LNCaP clone FGC (cell line): ENCODE measurements at regions not wholly inside any gene's neighbourhood (a gene's known extent, or its start where the extent isn't known, plus 50 kb on each side); places are given as distances from the start of the nearest gene placed in this dataset.

ENCODE experiments used
- DNase-seq: peaks from one replicate; pipeline ENCODE4 v3.0.0-alpha.2; 2011; ENCODE audit warnings: low read depth
- H3K4me3 ChIP-seq: 2 replicates; pipeline ENCODE4 v1.5.1; 2011; ENCODE audit warnings: mild to moderate bottlenecking, low read depth, low read length, control low read depth
- TF ChIP-seq, protein P1 (sequence below): IDR thresholded peaks from 2 replicates; pipeline ENCODE4 v1.5.1; 2012; ENCODE audit warnings: mild to moderate bottlenecking; ENCODE audit not compliant: control insufficient read depth, insufficient read depth; ENCODE audit errors: extremely low read depth

DNA sequence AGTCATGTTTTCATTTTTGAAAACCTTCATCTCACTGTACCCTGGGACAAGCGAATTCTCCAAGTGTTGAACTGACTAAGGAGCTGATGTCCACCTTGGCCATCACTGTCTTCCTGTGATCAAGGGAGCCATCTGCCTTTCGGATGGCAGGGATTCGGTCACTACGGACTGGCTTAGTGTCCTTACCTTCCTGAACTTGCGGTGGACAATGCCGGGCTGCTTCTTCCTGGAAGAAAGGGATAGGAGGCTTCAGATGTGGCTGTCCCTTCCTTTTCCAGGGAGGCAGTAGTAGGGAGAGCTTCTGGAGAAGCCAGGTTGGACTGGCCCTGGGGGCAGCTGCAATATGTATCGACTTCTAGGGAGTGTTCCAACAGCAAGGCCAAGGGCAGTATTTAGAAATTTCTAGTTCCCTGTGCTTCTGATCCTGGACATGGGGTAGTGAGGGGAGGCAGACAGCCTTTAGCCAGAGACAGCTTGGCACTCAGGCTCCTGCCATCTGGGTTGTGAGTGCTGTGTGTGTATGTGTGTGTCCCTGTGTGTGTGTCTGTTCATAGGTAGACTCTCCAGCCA lies 114.6 kb downstream of the IER5 start:
- no peak for DNase-seq
- TF ChIP-seq, protein P1, sequence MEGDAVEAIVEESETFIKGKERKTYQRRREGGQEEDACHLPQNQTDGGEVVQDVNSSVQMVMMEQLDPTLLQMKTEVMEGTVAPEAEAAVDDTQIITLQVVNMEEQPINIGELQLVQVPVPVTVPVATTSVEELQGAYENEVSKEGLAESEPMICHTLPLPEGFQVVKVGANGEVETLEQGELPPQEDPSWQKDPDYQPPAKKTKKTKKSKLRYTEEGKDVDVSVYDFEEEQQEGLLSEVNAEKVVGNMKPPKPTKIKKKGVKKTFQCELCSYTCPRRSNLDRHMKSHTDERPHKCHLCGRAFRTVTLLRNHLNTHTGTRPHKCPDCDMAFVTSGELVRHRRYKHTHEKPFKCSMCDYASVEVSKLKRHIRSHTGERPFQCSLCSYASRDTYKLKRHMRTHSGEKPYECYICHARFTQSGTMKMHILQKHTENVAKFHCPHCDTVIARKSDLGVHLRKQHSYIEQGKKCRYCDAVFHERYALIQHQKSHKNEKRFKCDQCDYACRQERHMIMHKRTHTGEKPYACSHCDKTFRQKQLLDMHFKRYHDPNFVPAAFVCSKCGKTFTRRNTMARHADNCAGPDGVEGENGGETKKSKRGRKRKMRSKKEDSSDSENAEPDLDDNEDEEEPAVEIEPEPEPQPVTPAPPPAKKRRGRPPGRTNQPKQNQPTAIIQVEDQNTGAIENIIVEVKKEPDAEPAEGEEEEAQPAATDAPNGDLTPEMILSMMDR = no peak
- no peak overlapping the region for H3K4me3 ChIP-seq

DNA sequence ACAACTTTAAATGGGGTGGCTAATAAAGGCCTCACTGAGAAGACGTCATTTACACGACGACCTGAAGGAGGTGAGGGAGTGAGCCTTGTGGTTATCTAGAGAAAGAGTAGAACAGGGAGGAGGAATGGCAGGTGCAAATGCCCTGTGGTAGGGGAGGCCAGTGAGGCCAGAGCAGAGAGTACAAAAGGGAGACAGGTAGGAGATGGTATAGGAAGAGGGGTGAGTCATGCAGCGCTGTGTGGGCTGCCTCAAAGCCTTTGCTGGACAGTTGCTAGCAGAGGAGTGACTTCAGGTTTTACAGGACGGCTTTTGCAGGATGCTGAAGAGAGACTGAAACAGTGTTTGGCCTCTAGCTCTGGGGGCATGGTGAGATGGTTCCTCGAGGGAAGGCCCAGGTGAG lies 116.0 kb downstream of the IER5 start:
- no peak overlapping the region for H3K4me3 ChIP-seq
- TF ChIP-seq, protein P1 = no peak
- DNase-seq = no peak

DNA sequence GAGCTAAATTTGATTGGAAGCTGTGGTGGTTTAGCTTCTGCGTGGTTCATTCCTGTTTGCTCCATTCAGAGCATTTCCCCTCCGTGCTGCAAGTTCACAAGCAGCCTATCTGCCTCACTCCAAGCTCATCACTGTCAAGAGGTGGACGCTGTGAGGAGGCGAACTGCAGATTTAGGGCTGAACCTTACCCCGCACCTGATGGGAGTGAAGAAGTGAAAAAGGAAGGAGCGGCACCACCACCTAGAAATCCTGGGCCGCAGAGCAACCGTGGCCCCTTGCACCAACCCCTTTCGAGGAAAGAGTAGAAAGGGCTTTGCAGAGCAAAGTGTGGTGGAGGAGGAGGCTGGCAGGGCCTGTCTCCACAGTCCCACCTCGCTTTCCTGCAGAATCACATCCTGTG lies 117.4 kb downstream of the IER5 start:
- no peak overlapping the region for H3K4me3 ChIP-seq
- TF ChIP-seq, protein P1 = no peak
- no peak for DNase-seq

GRCh38 chr1:181206513-181206912 lies 118.0 kb downstream of the IER5 start:
- no peak for DNase-seq
- H3K4me3 ChIP-seq = no peak overlapping the region
- TF ChIP-seq, protein P1 = no peak

GRCh38 chr1:181206979-181207790 lies 118.7 kb downstream of the IER5 start:
- TF ChIP-seq, protein P1 = no peak

GRCh38 chr1:181208083-181208482 lies 119.6 kb downstream of the IER5 start:
- TF ChIP-seq, protein P1 = no peak
- H3K4me3 ChIP-seq = no peak overlapping the region
- no peak for DNase-seq

More at GRCh38 chr1:181206979-181207790, 118.7 kb downstream of the IER5 start:
- no peak overlapping the region for H3K4me3 ChIP-seq
- DNase-seq = no peak
